Ovary (tissue), 7 donors: ENCODE measurements at regions not wholly inside any gene's neighbourhood (a gene's known extent, or its start where the extent isn't known, plus 50 kb on each side); places are given as distances from the start of the nearest gene placed in this dataset.
"Not testable (repeated sequence)": the region's sequence is repeated elsewhere in the genome, so short reads cannot be mapped to it uniquely, and the experiment has no call there.

Source experiments
- DNase-seq, 5 donors: peaks; one replicate each; pipeline ENCODE4 v3.0.0-alpha.2; 2019 to 2020
- H3K27ac ChIP-seq, 2 donors: fragments of 200-600 bp; one replicate each; pipeline versions ENCODE4 v1.5.1 to v1.8.0; 2019 to 2022
- H3K27me3 ChIP-seq: fragments of 200-600 bp; one replicate; pipeline ENCODE4 v1.8.0; 2022
- H3K36me3 ChIP-seq: fragments of 200-600 bp; sonication (generic); one replicate; pipeline ENCODE4 v1.5.1; 2019
- H3K4me1 ChIP-seq: one replicate; pipeline ENCODE4 v1.8.1; 2013; ENCODE audit warnings: mild to moderate bottlenecking, moderate library complexity; ENCODE audit not compliant: insufficient read depth
- H3K4me3 ChIP-seq: fragments of 200-600 bp; sonication (generic); one replicate; pipeline ENCODE4 v1.5.1; 2017
- H3K9me3 ChIP-seq, 2 donors: fragments of 200-600 bp in 1 of 2; sonication (generic) in 1 of 2; one replicate each; pipeline versions ENCODE4 v1.5.1 to v1.8.1; 2013 to 2019; ENCODE audit warnings: mild to moderate bottlenecking in 1 of 2, moderate library complexity in 1 of 2
- EP300 ChIP-seq: sonication (generic); formaldehyde crosslinking; IDR thresholded peaks from one replicate; pipeline ENCODE4 v1.6.1; 2017; ENCODE audit warnings: antibody characterized with exemption
- POLR2A ChIP-seq: fragments of 450-650 bp; IDR thresholded peaks from one replicate; pipeline ENCODE4 v1.6.1; 2017; ENCODE audit warnings: antibody characterized with exemption, mild to moderate bottlenecking, moderate library complexity
- WGBS, 3 donors: extraction: QIAGEN DNeasy Blood & Tissue Kit in 1 of 3; methylation state at CpG; one replicate each; pipeline versions ENCODE4 v1.1.5 to v1.1.7; 2013 to 2017; 5-methylcytosine and 5-hydroxymethylcytosine counted together
- intact Hi-C, 4 donors: fragments of 100-400 bp; cut with DNase I; formaldehyde crosslinking; loops; one replicate each; pipeline versions ENCODE4 v1.11.0 to v1.15.1; 2022 to 2023
- TF ChIP-seq, protein P1 (sequence below), 3 donors: fragments of 450-650 bp in 2 of 3; fragments of 200-600 bp in 1 of 3; IDR thresholded peaks; one replicate each; pipeline versions ENCODE4 v1.5.1 to v1.8.0; 2016 to 2022; ENCODE audit warnings: antibody characterized with exemption in 3 of 3, mild to moderate bottlenecking in 1 of 3
- donor health status: DM: no; HTN: no; CAD: no; lungs with moderate emphysema.
- donor health status: DM: no; HTN: no; CAD: no.
- donor health status: Bipolar disorder and iron deficiency.
- donor health status: DM: no; HTN: no; CAD: no.
- donor health status: DM: yes; HTN: yes; CAD: no.

DNA sequence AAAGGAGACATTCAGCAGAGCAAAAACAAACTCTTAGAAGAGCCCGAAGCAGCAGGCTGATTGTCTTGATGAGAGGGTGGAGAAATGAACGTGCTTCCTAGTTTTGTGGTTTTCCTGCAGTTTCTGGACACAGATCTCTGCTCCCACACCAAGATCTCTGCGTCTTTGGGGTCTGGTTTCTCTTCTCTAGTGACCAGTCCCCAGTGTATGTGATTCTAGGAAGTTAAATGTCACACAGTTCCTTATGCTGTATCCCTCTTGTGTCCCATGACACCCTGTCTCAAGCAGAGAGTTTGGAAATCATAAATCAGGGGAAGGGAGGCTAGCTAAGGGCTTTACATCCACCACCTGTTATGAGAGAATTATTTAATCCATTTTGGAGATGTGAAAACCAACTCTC lies 55.4 kb upstream of the KLF14 start:
- no peak for DNase-seq
- intact Hi-C loops, result no loop called here
- H3K9me3 ChIP-seq, result no peaks in the 10 kb centered on the region
- no peak overlapping the region for H3K4me3 ChIP-seq
- 58 to 61% (median 58%) methylated on average over 3 of the region's 3 CpGs for WGBS, 3 donors
- H3K4me1 ChIP-seq, result no peaks in the 10 kb centered on the region
- TF ChIP-seq, protein P1, sequence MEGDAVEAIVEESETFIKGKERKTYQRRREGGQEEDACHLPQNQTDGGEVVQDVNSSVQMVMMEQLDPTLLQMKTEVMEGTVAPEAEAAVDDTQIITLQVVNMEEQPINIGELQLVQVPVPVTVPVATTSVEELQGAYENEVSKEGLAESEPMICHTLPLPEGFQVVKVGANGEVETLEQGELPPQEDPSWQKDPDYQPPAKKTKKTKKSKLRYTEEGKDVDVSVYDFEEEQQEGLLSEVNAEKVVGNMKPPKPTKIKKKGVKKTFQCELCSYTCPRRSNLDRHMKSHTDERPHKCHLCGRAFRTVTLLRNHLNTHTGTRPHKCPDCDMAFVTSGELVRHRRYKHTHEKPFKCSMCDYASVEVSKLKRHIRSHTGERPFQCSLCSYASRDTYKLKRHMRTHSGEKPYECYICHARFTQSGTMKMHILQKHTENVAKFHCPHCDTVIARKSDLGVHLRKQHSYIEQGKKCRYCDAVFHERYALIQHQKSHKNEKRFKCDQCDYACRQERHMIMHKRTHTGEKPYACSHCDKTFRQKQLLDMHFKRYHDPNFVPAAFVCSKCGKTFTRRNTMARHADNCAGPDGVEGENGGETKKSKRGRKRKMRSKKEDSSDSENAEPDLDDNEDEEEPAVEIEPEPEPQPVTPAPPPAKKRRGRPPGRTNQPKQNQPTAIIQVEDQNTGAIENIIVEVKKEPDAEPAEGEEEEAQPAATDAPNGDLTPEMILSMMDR (IDR thresholded peaks at IDR 0.05), result no peak
- TF ChIP-seq POLR2A (no peak), EP300 (no peak)
- H3K36me3 ChIP-seq, result no peaks in the 10 kb centered on the region
- no peaks in the 10 kb centered on the region for H3K27me3 ChIP-seq
- H3K27ac ChIP-seq, result no peak overlapping the region

DNA sequence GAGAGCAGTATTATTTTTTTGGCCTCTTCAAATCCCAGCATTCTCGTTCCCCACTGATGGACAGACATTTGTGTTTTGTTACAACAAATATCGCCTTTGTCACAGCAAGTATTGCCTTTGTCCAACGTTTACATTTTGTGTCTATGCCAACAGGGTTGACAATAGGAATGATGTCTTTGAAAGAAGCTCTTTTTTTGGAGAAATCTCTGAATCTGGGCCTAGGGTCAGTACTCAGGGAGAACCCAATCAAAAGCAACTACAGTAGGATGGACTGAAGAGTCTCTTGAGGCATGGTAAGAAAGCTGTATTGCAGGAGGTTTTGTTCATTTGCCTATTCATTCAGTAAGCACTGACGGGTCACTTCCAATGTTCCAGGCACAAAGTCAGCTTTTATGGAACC lies 57.7 kb upstream of the KLF14 start:
- Histone ChIP-seq H3K27ac (no peak overlapping the region), H3K4me1 (no peaks in the 10 kb centered on the region), H3K9me3 (no peaks in the 10 kb centered on the region), H3K27me3 (no peaks in the 10 kb centered on the region), H3K4me3 (no peak overlapping the region), H3K36me3 (no peaks in the 10 kb centered on the region)
- TF ChIP-seq EP300, result no peak
- TF ChIP-seq, protein P1 (IDR thresholded peaks at IDR 0.05), result no peak
- no peak for TF ChIP-seq POLR2A
- DNase-seq, result no peak
- WGBS, 3 donors, result 87 to 91% (median 88%) methylated on average over 4 of the region's 4 CpGs
- intact Hi-C loops, result no loop called here

DNA sequence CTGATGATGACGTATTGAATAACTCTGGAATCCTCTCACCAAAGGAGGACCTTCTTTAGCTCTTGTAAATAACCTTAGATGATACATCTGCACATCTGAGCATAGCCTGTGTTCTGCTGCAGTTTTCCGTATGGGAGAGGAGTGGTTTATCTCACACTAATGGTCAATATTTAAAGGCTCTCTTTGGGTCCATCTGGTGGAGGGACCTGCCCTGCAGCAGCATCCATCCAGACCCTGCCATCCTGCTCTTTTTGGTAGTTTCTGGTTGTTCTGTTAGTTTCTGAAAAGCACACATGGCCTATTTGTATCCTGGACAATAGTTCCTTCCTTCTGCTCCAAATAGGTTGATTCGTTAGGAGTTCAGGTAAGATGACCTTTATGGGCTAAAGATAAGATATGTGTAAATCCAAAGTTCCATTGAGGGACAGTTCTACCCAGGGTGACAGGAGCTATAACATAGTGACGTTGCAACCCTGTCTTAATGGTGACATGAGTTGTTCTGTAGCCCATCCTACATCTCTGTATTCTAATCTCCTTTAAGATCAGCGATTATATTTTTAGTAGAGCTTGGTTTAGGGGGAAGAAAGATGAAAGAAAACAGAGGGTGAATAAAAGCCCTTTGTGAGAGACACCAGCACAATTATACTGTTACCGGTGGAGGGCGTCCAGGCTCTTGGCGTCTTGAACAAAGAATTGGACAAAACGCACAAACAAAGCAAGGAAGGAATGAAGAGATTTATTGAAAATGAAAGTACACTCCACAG lies 60.0 kb upstream of the KLF14 start:
- Histone ChIP-seq H3K9me3 (no peaks in the 10 kb centered on the region), H3K27ac (no peak overlapping the region), H3K27me3 (no peaks in the 10 kb centered on the region), H3K4me3 (no peak overlapping the region), H3K36me3 (no peaks in the 10 kb centered on the region), H3K4me1 (no peaks in the 10 kb centered on the region)
- 52 to 62% (median 60%) methylated on average over 9 of the region's 9 CpGs for WGBS, 3 donors
- TF ChIP-seq POLR2A (no peak), EP300 (no peak)
- TF ChIP-seq, protein P1 (IDR thresholded peaks at IDR 0.05), result no peak
- intact Hi-C loops, result no loop called here
- DNase-seq, result peak in 4 of 5 donors; percentile 25 to 42 (median 34)

DNA sequence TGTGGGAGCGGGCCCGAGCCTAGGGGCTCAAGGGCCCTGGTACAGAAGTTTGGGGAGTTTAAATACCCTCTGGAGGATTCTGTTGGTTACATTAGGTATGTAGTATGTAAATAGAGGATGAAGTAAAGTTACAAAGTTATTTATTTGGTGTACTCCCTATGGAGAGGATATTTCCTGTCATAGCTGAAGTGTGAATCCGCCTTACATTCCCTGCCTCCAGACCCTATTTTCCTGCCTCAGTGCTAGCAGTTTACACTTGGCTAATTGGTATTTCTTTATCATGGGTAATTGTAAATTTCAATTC lies 60.6 kb upstream of the KLF14 start:
- intact Hi-C loops, result no loop called here
- Histone ChIP-seq H3K4me1 (no peaks in the 10 kb centered on the region), H3K27ac (no peak overlapping the region), H3K36me3 (no peaks in the 10 kb centered on the region), H3K4me3 (peak overlapping the region; percentile 6), H3K9me3 (no peaks in the 10 kb centered on the region), H3K27me3 (no peaks in the 10 kb centered on the region)
- WGBS, 3 donors, result 61 to 68% (median 63%) methylated on average over 3 of the region's 3 CpGs
- TF ChIP-seq EP300 (no peak), POLR2A (no peak)
- TF ChIP-seq, protein P1 (IDR thresholded peaks at IDR 0.05), result no peak
- no peak for DNase-seq

DNA sequence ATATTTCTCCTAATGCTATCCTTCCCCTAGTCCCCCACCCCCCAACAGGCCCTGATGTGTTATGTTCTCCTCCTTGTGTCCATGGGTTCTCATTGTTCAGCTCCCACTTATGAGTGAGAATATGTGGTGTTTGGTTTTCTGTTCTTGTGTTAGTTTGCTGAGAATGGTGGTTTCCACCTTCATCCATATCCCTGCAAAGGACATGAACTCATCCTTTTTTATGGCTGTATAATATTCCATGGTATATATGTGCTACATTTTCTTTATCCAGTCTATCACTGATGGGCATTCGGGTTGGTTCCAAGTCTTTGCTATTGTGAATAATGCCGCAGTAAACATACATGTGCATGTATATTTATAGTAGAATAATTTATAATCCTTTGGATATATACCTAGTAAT lies 62.4 kb upstream of the KLF14 start:
- 49 to 99% (median 99%) methylated on average over 2 of the region's 2 CpGs for WGBS, 3 donors
- DNase-seq, intact Hi-C loops: not testable (repeated sequence)

More for the DNA sequence above, 62.4 kb upstream of the KLF14 start:
- not testable (repeated sequence) for H3K9me3 ChIP-seq, H3K36me3 ChIP-seq, H3K4me3 ChIP-seq, H3K27me3 ChIP-seq, H3K4me1 ChIP-seq, H3K27ac ChIP-seq
